Urinary bladder (tissue), 3 donors: ENCODE measurements at regions not wholly inside any gene's neighbourhood (a gene's known extent, or its start where the extent isn't known, plus 50 kb on each side); places are given as distances from the start of the nearest gene placed in this dataset.

Experiments
- DNase-seq: peaks from one replicate; pipeline ENCODE4 v3.0.0-alpha.2; 2015; ENCODE audit errors: extremely low spot score
- H3K27ac ChIP-seq: one replicate; pipeline ENCODE4 v1.5.1; 2013; ENCODE audit warnings: low read depth, mild to moderate bottlenecking, moderate library complexity
- H3K36me3 ChIP-seq: one replicate; pipeline ENCODE4 v1.6.1; 2013; ENCODE audit warnings: mild to moderate bottlenecking, moderate library complexity; ENCODE audit not compliant: insufficient read depth
- H3K4me1 ChIP-seq: one replicate; pipeline ENCODE4 v1.6.1; 2013; ENCODE audit warnings: mild to moderate bottlenecking, moderate library complexity; ENCODE audit not compliant: insufficient read depth
- H3K4me3 ChIP-seq: one replicate; pipeline ENCODE4 v1.5.1; 2013; ENCODE audit warnings: low read depth, low read length
- WGBS: extraction: QIAGEN DNeasy Blood & Tissue Kit; methylation state at CpG from one replicate; pipeline ENCODE4 v1.1.7; 2013; 5-methylcytosine and 5-hydroxymethylcytosine counted together
- donor health status: healthy with polysubstance abuse.
- donor health status: healthy.

DNA sequence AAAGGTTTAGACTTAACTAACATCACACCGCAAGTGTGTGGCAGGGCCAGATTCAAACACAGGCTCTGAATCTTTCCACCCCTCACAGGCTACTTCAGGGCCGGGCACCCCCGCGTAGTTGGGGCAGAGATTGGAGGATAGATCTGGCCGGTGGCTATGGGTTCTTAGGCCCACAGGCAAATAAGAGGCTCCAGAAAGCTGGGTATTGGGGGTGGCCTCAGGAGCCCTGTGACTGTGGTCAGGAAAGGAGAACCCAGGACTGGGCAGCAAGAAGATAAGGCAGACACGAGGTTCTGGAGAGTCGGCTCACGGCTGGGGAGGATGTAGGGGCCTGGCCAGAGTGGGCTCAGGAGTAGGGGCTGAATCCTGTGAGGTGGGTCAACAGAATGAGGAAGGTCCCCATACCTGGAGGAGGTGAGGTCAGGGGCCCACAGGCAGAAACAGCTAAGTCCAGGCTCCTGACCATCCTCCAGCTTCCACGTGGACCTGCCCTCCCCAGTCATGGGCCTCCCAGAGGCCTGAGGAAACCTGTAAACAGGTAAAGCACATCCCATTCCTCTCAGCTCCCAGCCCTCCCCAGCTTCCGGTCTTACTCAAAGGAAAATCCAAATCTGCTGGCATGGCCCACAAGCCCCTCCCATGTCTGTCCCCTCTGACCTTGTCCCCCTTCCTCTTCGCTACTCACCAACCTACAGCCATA, 306.2 kb downstream of the MATN1 start:
- DNase-seq: no peak
- 85% methylated on average over 11 of the region's 11 CpGs for WGBS
- H3K4me3 ChIP-seq: no peak overlapping the region
- no peak overlapping the region for H3K27ac ChIP-seq
- no peaks in the 10 kb centered on the region for H3K4me1 ChIP-seq
- H3K36me3 ChIP-seq: no peaks in the 10 kb centered on the region

DNA sequence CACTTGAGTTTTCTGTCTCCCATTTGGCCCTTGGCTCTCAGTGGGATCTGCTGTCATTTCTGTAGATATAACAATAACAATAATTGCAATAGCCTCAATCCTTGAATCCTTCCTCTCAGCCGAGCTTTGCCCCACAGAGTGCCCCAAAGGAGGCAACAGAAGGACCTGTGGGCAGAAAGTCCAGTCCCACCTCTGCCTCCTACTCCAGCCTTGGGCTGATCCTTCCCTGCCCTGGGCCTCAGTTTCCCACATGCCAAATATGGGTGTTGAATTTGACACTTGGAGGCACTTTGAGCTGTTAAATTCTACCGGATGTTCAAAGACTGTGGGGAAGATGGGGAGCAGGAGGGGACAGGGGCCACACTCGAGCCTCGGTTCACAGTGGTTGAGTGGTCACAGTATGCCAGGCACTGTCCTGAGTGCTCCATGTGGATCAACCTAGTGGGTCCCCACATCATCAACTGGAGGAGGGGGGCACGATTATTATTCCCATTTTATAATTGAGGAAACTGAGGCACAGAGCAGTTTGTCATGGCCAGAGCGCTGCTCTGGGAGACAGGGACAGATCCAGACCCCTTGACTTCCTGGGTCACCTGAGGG, 307.1 kb downstream of the MATN1 start:
- Histone ChIP-seq H3K36me3 (no peaks in the 10 kb centered on the region), H3K4me3 (no peak overlapping the region), H3K27ac (no peak overlapping the region), H3K4me1 (no peaks in the 10 kb centered on the region)
- WGBS: 76% methylated on average over 6 of the region's 6 CpGs
- no peak for DNase-seq

DNA sequence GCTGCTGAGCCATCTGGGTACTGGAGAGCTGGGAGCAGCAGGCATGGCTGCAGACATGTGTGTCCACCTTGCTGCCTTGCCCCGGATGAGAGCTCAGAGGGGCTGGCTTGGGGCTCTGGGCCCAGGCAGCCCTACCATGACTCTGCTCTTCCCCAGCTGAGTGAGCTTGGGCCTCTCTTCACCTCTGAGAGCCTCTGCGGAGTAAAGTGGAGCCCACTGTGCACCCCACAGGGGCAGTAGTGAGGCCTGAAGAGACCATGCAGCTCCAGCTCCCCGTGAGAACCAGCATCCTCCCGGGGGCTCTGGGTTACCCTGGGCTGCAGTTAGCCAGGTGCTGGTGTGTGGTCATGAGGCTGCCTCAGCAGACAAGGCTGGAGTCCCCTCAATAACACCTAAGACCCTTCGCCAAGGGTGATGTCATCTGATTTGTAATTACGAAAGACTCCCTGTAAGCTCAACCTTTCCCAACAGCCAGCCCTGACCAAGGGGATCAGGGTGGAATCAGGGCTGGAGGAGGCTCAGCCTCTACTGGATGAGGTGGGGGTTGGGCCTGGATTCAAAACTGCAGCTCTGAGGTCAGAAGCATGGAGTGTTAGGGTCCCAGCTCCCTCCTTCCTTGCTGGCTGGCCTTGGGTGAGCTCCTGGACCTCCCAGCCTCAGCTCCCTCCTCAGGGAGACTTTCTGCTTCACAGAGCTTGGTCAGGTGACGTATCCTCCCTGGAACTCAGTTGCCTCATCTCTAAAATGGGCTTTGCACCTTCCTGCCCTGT, 308.0 kb downstream of the MATN1 start:
- no peak overlapping the region for H3K4me3 ChIP-seq
- H3K4me1 ChIP-seq: no peaks in the 10 kb centered on the region
- WGBS: 87% methylated on average over 7 of the region's 7 CpGs
- H3K36me3 ChIP-seq: no peaks in the 10 kb centered on the region
- no peak overlapping the region for H3K27ac ChIP-seq
- DNase-seq: no peak

DNA sequence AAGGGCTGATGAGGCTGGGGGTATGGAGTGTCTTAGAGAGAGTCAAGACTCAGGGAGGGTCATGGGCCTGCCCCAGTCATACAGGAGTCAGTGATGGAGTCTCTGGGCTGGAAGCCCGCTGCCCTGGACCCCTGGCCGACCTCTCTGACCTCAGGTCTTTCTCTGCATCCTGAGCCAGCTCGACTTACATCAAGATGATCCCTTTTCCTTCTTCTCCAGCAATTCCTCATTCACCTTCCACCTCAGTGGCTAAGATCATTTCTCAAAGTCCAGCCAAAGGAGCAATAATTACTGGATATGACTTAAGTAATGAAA, 308.6 kb downstream of the MATN1 start:
- 54% methylated on average over 3 of the region's 3 CpGs for WGBS
- Histone ChIP-seq H3K4me3 (no peak overlapping the region), H3K4me1 (no peaks in the 10 kb centered on the region), H3K36me3 (no peaks in the 10 kb centered on the region), H3K27ac (no peak overlapping the region)
- no peak for DNase-seq

DNA sequence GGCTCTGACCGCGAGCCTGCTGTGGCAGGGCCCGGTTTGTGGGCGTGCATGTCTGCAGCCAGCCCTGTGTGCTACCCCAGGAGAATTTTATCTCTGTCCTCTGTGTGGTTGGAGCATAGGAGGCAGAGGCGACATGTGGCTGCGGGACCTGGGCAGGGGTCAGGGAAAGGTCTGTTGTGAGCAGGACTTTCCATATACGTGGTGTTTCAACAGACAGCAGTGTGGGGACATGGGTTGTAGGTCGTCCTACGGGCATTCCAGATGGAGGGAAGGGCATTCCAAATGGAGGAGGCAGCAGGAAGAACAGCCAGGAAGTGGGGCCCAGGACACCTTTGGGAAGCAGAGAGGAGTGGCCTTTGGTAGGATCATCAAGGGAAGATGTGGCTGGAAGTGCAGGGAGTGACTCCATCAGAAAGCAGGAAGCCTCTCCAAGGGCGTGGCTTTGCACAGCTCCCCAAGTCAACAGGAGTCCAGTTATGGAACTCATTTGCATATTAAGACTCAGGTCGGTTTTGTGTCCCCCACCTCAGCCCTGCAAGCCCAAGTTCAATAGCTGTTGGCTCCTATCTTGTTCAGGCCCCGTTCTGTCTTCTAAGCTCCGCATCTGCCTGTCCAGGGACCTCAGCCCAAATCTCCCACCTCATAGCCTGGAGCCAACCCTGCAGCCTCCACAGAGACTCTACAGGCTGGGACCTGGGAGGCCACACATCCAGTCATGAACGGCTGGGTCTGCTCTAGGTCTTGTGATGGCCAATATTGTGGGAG, 309.1 kb downstream of the MATN1 start:
- Histone ChIP-seq H3K4me1 (no peaks in the 10 kb centered on the region), H3K36me3 (no peaks in the 10 kb centered on the region), H3K27ac (no peak overlapping the region), H3K4me3 (no peak overlapping the region)
- no peak for DNase-seq
- 75% methylated on average over 14 of the region's 14 CpGs for WGBS

DNA sequence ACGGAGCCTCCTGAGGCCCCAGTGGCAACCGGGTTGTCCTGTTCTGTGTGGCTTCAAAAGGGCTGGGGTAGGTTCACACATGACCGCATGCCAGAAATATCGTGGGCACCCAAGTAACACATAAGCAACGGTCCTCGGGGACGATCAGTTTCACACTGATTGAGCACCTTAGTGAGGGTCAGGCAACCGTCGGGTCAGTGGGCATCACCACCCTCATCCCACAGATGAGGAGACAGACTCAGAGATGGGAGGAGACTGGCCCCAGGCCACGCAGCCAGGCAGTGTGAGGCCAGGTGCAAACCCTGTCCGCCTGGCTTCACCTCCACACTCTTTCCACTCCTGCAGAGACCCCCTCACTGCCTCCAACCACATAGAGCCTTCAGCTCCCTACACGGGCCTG, 309.8 kb downstream of the MATN1 start:
- Histone ChIP-seq H3K4me3 (no peak overlapping the region), H3K27ac (no peak overlapping the region), H3K36me3 (no peaks in the 10 kb centered on the region), H3K4me1 (no peaks in the 10 kb centered on the region)
- no peak for DNase-seq
- WGBS: 88% methylated on average over 12 of the region's 12 CpGs

DNA sequence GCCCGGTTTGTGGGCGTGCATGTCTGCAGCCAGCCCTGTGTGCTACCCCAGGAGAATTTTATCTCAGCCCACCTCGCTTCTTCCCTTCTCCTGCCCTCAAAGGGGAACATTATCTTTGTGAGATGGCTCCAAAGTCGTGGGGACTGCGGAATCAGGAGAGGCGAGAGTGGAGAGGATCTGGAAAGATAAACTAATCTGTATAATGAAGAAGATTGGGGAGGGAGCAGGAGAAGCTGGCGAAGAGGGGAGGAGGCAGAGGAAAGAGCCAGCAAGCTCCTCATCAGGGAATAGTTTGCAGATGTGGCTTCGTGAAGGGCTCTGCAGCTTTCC, 310.3 kb downstream of the MATN1 start:
- no peak overlapping the region for H3K4me3 ChIP-seq
- DNase-seq: no peak
- 46% methylated on average over 8 of the region's 8 CpGs for WGBS
- no peaks in the 10 kb centered on the region for H3K4me1 ChIP-seq
- H3K27ac ChIP-seq: no peak overlapping the region
- H3K36me3 ChIP-seq: no peaks in the 10 kb centered on the region

DNA sequence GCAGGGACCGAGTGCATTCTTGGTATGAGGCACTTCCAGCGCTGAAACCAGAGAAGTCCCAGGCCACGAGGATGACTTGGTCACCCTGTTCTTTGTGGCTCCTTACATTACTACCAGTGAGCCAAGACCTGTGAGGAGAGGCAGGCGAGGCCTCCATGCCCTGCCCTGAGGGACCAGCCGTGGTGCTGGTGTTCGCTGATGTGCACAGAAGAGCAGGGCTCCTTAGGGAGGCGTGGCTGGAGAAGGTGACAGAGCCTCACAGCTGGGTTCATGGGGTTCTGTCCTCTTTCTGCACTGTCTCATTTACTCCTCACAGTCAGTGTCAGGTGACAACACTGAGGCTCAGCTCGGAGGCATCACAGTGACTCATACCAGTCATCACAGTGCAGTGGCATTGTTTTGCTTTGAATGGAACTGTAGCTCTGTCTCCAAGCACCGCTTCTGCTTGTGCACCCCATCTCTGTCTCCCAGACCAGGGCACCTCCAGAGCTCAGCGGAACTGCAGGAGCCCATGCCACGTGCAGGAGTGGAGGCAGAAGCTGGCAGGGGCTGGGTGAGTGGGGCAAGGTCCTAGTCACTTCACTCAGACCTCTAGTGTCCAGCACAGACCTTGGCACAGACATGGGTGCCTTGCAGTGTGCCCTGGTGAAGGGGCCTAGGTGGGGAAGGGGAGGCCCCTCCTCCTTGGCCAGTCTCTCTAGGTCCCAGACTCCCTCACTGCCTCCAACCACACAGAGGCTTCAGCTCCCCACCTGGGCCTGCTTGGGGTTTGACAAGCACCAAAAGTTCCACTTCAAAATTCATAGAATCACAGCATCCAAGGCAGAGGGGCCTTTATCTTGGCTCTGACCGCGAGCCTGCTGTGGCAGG, 310.9 kb downstream of the MATN1 start:
- no peak overlapping the region for H3K27ac ChIP-seq
- H3K4me1 ChIP-seq: no peaks in the 10 kb centered on the region
- H3K4me3 ChIP-seq: no peak overlapping the region
- H3K36me3 ChIP-seq: no peaks in the 10 kb centered on the region
- 62% methylated on average over 13 of the region's 13 CpGs for WGBS
- DNase-seq: no peak

DNA sequence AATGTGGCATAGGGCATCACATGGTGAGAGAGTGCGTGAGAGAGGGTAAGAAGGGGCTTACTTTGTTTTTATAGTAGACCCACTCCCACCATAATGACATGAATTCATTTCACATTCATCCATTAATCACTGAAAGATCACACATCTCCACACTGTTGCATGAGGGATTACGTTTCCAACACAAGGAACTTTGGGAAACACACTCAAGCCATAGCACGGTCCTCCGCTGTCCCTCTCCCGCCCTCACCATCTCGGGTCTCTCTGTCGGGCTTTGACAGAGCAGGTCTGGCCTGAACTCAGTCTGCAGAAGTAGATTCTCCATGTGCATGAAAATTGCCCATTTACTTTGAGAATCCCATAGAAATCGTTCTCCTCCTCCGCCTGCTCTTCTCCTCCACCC, 312.2 kb downstream of the MATN1 start:
- H3K4me3 ChIP-seq: no peak overlapping the region
- H3K27ac ChIP-seq: no peak overlapping the region
- WGBS: 54% methylated on average over 9 of the region's 9 CpGs
- no peaks in the 10 kb centered on the region for H3K36me3 ChIP-seq
- no peaks in the 10 kb centered on the region for H3K4me1 ChIP-seq
- DNase-seq: no peak

DNA sequence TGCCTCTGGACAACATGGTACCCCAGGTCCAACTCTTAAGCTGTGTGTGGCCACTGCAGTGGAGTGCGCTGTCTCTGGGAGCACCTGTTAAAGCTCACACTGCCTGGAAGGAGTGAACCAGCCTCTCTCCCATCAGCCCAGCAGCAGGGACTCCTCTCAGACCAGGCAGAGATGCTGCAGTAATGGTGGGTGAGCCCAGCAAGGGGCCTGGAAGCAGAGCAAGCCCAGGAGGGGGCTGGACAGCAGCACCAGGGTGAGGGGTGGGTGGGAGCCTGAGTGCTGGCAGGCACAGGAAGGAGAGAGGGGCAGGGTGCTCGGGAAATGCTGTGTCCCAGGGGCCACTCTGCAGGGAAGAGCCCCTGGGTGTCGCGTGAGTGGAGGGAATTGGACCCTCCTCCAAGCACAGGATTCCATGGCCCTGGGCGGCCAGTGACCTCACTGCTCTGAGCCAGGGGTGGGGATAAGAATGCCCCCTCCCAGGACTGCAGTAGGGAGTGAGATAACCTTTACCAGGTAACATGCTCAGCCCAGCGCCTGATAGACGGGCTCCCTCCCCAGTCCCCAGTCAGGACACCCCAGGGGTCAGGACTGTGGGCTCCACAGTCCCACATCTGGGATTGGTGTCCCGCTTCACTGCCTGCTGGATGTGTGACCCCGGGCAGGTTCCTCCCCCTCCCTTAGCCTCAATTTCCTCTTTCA, 313.1 kb downstream of the MATN1 start:
- no peak for DNase-seq
- 86% methylated on average over 9 of the region's 9 CpGs for WGBS
- H3K27ac ChIP-seq: no peak overlapping the region
- no peaks in the 10 kb centered on the region for H3K4me1 ChIP-seq
- H3K4me3 ChIP-seq: no peak overlapping the region
- no peaks in the 10 kb centered on the region for H3K36me3 ChIP-seq

DNA sequence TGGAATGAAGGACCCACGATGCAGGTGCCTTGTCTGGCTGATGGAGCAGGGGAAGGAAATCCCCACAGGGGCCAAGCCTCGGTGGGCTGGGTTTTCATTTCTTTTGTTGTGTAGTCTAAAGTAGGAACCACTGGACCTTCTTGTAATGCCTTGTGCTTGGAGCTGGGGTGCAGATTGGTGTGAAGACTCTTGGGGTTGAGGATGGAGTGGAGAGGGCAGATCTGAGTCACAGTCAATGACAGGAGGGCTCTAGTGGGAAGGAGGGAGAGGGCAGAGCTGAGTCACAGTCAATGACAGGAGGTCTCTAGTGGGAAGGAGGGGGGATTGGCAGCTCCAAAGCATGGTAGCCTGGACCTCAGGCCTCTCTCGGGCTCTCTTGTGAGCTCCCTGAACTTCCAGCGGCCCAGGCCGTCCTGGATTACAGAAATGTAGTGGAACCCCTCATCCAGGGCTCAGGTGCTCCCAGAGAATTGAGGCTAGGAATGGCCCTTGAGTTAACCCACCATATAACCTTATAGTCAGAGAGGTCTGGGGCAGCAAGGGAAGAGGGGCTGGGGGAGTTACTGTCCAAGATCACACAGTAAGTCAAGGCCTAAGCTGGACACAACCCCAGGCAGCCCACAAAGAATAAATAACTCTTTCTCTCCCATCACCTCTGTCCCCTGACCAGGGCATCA, 313.8 kb downstream of the MATN1 start:
- no peaks in the 10 kb centered on the region for H3K36me3 ChIP-seq
- DNase-seq: no peak
- no peak overlapping the region for H3K4me3 ChIP-seq
- 88% methylated on average over 5 of the region's 5 CpGs for WGBS
- no peak overlapping the region for H3K27ac ChIP-seq
- no peaks in the 10 kb centered on the region for H3K4me1 ChIP-seq

DNA sequence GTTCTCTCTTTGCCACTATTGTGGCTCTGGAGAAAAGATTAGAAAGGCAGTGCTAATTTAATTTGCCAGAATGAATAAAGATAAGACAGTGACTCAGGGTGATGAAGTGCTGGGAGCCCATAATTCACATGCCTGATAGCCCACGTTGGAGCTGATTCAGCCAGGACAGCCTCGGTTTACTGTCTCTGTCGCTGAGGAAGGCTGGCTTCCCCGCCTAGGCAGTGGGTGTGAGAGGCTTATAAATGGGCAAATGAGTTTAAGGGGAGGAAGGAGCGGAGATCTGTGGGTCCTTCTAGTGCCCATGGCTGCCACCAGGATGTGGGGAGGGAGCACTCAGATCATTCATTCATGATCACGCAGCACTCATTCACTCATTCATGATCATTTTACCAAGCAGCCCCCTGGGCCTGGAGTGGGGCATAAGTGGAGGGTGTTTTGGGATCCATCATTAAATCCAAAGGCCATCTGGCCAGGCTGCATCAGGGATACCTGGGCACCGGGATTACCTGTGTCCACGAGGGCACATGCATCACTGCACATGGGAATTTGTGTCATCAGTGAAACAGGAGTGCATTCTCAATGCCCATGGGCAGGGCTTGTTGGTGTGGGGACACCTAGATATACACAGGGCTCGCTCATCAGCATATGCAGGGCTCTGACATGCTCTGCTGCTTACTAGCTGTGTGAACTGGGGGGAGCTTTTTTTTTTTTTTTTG, 315.4 kb downstream of the MATN1 start:
- 65% methylated on average over 9 of the region's 9 CpGs for WGBS
- Histone ChIP-seq H3K27ac (no peak overlapping the region), H3K4me3 (no peak overlapping the region), H3K4me1 (no peaks in the 10 kb centered on the region), H3K36me3 (no peaks in the 10 kb centered on the region)
- DNase-seq: no peak
